CD4-positive, alpha-beta T cell treated with Interleukin-1 beta for 1 hour (primary cell): ENCODE measurements at regions not wholly inside any gene's neighbourhood (a gene's known extent, or its start where the extent isn't known, plus 50 kb on each side); places are given as distances from the start of the nearest gene placed in this dataset.
"Not testable (repeated sequence)": the region's sequence is repeated elsewhere in the genome, so short reads cannot be mapped to it uniquely, and the experiment has no call there.

Experiments
- DNase-seq, 2 donors: peaks; one replicate each; pipeline ENCODE4 v3.0.0-alpha.2; 2020 to 2022

GRCh38 chr9:102355982-102356381 is 617.5 kb upstream of the GRIN3A start:
- DNase-seq, result no peak

GRCh38 chr9:102354041-102354440 is 615.6 kb upstream of the GRIN3A start:
- no peak for DNase-seq

DNA sequence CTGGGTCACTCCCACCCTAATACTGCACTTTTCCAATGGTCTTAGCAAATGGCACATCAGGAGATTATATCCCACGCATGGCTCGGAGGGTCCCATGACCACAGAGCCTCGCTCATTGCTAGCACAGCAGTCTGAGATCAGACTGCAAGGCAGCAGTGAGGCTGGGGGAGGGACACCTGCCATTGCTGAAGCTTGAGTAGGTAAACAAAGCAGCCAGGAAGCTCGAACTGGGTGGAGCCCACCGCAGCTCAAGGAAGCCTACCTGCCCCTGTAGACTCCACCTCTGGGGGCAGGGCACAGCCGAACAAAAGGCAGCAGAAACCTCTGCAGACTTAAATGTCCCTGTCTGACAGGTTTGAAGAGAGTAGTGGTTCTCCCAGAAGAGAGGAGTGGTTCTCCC is 599.0 kb upstream of the GRIN3A start:
- DNase-seq, result not testable (repeated sequence)

DNA sequence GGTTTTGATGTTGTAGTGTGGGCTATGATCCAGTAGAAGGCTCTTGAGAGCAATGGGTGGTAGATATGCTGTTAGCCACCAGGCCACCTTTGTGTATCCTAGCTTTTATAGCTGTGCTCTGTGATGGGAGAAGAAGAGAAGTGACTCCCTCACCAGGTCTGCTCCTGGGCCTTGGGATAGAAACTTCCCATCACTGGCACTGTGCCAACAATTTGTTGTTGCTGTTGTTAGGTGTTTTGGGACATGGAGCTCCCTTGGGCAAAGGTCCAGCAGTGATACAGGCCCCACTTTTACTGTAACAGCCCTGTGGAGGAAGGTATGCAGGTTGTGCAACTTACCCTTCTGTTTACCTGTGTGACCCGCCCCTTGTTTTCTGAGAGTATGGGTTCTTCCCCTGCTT is 570.9 kb upstream of the GRIN3A start:
- no peak for DNase-seq

- DNase-seq, result no peak
These were observed 556.7 kb upstream of the GRIN3A start for GRCh38 chr9:102295188-102295587.

DNA sequence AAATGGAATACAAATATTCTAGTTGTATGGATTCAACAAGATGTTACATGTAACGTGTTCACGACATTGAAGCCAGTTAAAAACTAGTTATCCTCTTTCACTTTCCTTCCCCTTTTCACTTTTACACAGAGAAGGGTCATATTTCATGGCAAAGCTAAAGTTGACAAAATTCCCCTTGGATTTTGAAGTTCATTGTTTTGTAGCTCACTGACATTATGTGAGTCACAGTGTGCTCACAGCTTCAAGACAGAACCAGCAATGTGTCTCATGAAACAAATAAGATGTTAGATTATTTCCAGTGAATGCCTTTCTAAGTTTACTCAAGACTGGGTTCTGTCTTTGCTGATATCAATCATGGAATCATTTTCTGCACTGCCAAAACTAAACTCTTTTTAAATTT is 535.5 kb upstream of the GRIN3A start:
- no peak for DNase-seq

- no peak for DNase-seq
These were observed 514.7 kb upstream of the GRIN3A start for GRCh38 chr9:102253099-102253498.

DNA sequence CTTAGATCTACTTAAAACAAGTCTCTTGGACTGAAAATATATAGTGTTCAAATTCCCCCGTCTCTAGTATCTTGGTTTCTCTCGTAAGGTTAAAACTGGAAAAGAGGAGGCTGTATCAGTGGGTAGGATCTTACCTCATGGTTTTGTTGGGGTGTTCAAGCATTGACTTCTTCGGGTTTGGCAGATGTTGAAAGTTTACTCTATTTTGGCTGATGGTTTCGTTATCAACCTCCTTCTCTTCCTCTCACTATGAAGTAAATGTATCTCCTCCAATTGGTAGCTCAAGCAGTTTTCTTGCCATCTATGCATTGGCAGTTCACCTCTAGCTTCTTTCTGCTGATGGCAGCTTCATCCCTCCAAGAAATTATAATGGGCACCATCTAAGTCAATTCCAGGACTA is 506.5 kb upstream of the GRIN3A start:
- no peak for DNase-seq

GRCh38 chr9:102237520-102237919 is 499.1 kb upstream of the GRIN3A start:
- no peak for DNase-seq

DNA sequence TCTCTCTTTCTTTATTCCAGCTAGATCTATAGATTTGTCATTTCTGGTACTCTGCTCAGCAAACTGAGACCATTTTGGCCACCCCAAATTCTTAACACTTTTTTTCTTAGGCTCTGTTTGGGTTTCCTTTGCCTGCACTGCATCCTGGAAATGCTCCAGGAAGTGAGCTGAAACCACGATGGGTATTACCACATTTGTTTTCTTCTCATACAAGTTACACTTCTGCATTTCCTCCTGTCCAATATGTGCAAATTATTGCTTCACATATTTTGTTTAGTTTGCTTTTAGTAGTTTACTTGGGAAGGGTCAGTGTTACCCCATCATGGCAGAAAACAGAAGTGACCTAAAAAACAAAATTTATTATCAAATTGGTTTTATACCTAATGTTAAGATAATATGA is 498.6 kb upstream of the GRIN3A start:
- no peak for DNase-seq

- not testable (repeated sequence) for DNase-seq
These were observed 489.0 kb upstream of the GRIN3A start for GRCh38 chr9:102227416-102227815.

DNA sequence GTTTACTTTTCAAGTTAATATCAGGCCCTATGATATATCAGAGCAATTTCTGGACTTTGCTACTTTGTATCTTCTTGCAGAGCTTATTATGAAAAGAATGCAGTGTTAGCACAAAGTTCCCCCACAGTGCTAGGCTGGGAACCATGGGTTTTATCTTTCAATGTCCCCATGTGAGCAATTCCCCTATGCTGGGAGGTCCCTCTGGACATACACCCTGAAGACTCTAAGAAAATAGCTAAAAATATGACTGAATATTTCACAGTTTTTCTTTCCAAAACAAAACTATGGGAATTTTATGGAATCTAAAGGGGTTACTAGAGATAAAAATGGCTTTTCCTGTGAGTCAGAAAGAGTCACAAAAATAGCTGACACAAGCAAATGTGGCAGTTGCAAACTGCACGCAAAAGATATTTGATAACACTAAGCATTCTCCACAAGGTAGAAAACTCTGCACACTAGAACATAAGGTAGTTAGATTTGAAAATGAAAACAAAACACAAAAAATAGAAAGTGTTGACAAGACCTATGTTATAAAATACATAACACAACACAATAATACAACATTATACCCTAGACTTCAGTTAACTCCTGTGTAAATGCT is 487.5 kb upstream of the GRIN3A start:
- no peak for DNase-seq

DNA sequence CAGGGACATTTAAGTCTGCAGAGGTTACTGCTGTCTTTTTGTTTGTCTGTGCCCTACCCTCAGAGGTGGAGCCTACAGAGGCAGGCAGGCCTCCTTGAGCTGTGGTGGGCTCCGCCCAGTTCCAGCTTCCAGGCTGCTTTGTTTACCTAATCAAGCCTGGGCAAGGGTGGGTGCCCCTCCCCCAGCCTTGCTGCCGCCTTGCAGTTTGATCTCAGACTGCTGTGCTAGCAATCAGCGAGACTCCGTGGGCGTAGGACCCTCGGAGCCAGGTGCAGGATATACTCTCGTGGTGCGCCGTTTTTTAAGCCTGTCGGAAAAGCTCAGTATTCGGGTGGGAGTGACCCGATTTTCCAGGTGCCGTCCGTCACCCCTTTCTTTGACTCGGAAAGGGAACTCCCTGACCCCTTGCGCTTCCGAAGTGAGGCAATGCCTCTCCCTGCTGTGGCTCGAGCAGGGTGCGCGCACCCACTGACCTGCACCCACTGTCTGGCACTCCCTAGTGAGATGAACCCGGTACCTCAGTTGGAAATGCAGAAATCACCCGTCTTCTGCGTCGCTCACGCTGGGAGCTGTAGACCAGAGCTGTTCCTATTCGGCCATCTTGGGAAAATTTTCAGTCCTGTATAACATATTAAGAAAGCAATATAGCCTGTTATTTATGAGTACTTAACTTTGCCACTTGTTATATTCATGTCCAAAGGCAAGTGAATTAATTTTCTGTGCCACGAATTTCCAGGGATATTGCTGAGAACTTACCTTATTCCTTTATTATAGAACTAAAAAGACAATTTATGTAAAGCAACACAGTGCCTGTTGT is 485.1 kb upstream of the GRIN3A start:
- not testable (repeated sequence) for DNase-seq

DNA sequence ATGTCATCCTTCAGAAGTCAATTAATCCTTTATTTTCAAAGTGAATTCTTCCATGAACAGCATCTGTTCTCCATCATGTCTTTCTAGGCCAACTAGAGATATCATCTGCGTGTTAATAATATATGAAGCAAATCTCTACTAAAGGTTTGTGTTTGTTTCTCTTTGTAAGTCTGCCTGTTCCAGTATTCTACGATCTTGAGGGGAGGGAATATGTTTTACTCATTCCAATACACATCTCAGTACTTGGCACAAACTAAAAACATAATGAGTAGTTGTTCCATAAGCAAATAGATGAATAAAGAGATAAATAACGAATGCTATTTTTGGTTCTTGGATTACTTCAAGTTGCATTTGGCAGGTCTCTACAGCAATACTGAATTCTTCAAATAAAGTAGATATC is 470.7 kb upstream of the GRIN3A start:
- DNase-seq, result no peak

DNA sequence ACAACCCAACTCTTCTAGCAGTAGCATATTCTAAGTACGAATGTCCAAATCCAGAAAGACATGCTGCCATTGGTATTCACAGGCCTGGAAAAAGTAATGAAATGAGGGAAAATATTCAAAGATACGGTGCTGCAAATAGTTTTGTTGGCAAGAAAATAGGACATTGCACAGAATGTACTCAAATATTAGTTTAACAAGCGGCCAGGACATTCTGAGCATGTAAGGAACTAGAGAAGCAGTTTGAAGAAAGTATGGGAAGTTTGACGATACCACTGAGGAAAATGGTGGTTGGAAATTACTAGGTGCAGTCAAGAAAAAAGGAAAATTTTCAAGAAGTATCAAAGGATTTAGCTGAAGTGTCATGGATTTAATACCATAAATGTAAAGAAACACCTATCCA is 468.0 kb upstream of the GRIN3A start:
- no peak for DNase-seq

DNA sequence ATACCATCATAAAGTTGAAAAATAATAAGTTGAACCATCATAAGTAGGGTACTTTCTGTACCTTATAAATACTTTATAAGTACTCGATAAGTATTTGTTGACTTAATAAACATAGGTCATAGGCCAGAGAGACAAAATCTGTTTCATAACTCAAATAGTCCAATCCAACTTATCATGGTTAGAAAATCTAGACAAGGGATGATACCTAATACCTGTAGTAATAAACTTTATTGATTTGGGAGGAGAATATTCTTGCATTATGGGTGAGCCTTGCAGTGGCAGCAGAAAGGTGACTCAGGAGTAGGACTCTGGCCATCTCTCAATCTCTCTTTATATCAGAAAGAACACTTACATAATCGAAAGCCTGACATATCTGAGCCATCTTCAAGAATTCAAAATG is 466.8 kb upstream of the GRIN3A start:
- DNase-seq, result no peak

DNA sequence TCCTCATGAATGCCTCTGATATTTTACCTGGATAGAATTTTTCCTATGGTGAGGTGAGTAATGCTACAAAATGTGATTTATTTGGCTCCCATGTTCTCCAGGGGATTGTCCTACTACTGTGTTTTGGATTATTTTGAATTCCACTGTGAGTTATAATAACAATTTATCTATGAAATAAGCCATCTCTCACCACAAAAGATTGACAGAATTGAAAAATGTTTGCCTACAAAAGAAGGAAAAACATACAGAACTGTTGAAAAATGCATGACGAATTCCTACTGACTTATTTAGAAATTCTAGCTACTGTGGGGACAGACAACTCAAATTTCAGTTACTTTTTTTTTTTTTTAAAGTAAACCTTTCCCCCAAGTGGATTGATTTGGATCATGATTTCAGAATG is 463.7 kb upstream of the GRIN3A start:
- no peak for DNase-seq

DNA sequence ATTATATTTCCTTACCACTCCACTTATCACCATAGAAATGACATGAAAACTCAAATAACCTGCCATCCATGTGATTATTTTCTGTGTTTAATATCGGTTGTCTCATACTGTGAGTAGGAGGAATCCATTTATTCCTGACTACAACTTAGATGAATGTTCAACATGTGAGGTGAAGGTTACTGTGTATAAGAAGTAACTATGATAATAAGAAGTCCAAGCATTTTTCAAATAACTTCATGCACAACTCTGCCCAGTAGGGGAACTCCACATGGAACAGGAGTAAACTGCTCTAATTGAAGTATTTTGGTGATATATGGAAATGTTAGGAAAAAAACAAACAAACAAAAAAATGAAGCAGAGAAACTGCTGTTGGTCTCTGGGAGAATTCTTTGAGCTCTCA is 447.5 kb upstream of the GRIN3A start:
- no peak for DNase-seq

DNA sequence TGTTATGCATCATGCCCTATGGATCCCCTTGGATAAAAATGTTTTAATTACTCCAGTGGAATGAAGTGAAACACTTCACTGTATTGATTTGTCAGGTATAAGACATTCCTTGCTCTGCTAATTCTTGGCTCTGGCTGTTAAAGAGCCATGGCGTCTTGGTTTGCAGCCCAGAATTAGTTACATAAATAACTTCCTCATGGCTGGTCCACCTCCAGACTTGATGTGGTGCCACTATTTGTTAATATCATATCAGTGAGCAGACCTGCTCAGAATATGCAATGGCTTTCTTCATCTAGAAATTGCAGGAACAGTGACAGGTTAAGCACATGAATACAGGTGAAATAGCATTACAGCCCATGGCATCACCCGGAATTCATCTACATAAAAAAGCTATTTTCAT is 446.9 kb upstream of the GRIN3A start:
- DNase-seq, result no peak

DNA sequence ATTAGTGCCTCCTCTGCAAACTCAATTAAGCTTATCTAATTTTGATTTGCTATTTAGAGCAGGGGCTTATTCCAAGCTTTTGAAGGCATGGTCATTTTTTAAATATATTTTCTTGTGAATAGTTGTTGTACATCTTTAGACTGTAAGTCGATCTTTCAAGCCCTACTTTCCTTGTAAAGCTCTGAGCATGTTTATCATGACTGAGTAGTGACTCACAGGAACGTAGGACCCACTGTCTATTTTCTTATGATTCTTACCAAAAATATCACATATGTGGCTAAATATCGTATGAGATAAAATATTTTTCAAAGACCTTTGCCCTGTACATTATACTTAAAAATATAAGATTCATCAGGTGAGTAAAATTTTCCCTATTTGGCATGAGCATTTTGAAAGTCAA is 440.4 kb upstream of the GRIN3A start:
- no peak for DNase-seq

DNA sequence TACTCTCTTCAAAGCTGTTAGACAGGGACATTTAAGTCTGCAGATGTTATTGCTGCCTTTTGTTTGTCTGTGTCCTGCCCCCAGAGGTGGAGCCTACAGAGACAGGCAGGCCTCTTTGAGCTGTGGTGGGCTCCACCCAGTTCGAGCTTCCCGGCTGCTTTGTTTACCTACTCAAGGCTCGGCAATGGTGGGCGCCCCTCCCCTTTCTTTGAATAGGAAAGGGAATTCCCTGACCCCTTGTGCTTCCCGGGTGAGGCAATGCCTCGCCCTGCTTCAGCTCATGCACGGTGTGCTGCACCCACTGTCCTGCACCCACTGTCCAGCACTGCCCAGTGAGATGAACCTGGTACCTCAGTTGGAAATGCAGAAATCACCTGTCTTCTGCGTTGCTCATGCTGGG is 435.8 kb upstream of the GRIN3A start:
- not testable (repeated sequence) for DNase-seq

DNA sequence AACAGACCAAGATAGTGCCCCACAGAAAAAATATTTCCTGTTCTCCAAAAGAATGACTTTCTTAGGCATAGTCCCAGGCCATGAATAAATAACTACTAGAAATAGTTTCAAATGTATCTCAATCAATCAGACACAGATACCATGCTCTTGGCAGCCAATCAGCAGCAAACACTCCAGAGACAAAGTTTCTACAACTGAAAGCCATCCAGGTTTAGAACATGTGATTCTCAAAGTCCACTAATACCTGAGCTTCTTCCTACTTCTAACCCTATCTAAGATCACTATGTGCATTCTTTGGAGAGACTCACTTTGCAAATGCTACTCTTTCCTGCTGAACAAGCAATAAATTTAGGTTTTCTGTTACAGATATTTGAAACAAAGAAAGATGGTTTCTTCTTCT is 425.8 kb upstream of the GRIN3A start:
- no peak for DNase-seq

GRCh38 chr9:102153081-102153480 is 414.6 kb upstream of the GRIN3A start:
- not testable (repeated sequence) for DNase-seq

DNA sequence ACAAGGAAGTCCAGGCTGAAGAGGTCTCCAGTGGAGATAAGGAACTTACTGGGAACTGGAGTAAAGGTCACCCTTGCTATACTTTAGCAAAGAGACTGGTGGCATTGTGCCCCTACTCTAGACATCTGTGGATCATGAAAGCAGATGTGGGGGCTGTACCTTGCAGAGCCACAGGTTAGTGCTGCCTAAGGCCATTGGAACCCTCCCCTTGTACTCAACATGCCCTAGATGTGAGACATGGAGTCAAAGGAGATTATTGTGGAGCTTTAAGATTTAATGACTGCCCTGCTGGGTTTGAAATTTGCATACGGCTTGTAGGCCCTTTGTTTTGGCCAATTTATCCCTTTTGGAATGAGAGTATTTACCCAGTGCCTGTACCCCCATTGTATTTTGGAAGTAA is 397.3 kb upstream of the GRIN3A start:
- no peak for DNase-seq

- DNase-seq, result no peak
These were observed 386.0 kb upstream of the GRIN3A start for GRCh38 chr9:102124465-102124864.
